RWPE2 (cell line): ENCODE measurements at regions not wholly inside any gene's neighbourhood (a gene's known extent, or its start where the extent isn't known, plus 50 kb on each side); places are given as distances from the start of the nearest gene placed in this dataset.

Experiments
- ATAC-seq: fragments of 200-7000 bp; cut with Tn5 transposase; 3 replicates; pipeline ENCODE4 v1.9.1; 2021; ENCODE audit warnings: low read depth
- DNase-seq: peaks from one replicate; pipeline ENCODE4 v3.0.0-alpha.2; 2020; ENCODE audit warnings: low spot score
- H3K27ac ChIP-seq: fragments of 450-650 bp; 2 replicates; pipeline ENCODE4 v1.5.1; 2017; ENCODE audit warnings: mild to moderate bottlenecking; ENCODE audit not compliant: poor library complexity, severe bottlenecking
- H3K27me3 ChIP-seq: fragments of 250-450 bp; sonication (Bioruptor Pico); 2 replicates; pipeline ENCODE4 v1.5.1; 2021; ENCODE audit warnings: mild to moderate bottlenecking, moderate library complexity; ENCODE audit not compliant: insufficient read depth, poor library complexity, severe bottlenecking
- H3K36me3 ChIP-seq: fragments of 250-450 bp; sonication (Bioruptor Pico); 2 replicates; pipeline ENCODE4 v1.5.1; 2020; ENCODE audit warnings: low read depth, mild to moderate bottlenecking, moderate library complexity
- H3K4me1 ChIP-seq: fragments of 250-450 bp; sonication (Bioruptor Pico); 2 replicates; pipeline ENCODE4 v1.5.1; 2021; ENCODE audit warnings: mild to moderate bottlenecking, moderate library complexity; ENCODE audit not compliant: insufficient read depth, poor library complexity, severe bottlenecking
- H3K4me3 ChIP-seq: fragments of 250-450 bp; sonication (Bioruptor Pico); 2 replicates; pipeline ENCODE4 v1.5.1; 2021; ENCODE audit warnings: mild to moderate bottlenecking, moderate library complexity; ENCODE audit not compliant: severe bottlenecking
- H3K9me3 ChIP-seq: fragments of 250-450 bp; sonication (Bioruptor Pico); 2 replicates; pipeline ENCODE4 v1.5.1; 2021; ENCODE audit warnings: mild to moderate bottlenecking, moderate library complexity; ENCODE audit not compliant: severe bottlenecking
- TF ChIP-seq, protein P1 (sequence below): fragments of 450-650 bp; IDR thresholded peaks from one replicate; pipeline ENCODE4 v1.5.1; 2017; ENCODE audit warnings: mild to moderate bottlenecking, moderate library complexity; ENCODE audit not compliant: poor library complexity, severe bottlenecking

DNA sequence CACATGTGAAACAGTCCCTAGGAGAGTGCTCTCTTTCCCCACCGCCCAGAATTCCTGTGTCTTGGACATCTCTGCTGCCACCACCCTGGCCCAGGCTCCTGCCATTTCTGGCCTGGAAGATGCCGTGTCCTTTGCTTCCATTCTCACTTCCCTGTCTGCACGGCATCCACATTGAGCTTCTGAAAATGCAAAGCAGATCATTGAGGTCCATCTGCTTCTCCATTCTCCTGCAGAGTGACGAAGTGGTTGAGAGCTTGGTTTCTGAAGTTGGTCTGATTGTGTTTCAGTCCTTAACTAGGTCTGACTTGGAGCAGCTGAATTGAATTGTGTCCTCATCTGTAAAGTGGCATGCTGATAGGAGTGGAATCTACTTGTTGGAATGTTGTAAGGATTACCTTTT is 98.7 kb upstream of the MGAT5 start:
- DNase-seq (no peak), ATAC-seq (no peak)
- Histone ChIP-seq H3K9me3 (no peaks in the 10 kb centered on the region), H3K4me1 (peaks cover 4% of the 10 kb centered on the region), H3K4me3 (no peak overlapping the region), H3K27me3 (no peaks in the 10 kb centered on the region), H3K36me3 (no peaks in the 10 kb centered on the region), H3K27ac (no peak overlapping the region)
- TF ChIP-seq, protein P1, sequence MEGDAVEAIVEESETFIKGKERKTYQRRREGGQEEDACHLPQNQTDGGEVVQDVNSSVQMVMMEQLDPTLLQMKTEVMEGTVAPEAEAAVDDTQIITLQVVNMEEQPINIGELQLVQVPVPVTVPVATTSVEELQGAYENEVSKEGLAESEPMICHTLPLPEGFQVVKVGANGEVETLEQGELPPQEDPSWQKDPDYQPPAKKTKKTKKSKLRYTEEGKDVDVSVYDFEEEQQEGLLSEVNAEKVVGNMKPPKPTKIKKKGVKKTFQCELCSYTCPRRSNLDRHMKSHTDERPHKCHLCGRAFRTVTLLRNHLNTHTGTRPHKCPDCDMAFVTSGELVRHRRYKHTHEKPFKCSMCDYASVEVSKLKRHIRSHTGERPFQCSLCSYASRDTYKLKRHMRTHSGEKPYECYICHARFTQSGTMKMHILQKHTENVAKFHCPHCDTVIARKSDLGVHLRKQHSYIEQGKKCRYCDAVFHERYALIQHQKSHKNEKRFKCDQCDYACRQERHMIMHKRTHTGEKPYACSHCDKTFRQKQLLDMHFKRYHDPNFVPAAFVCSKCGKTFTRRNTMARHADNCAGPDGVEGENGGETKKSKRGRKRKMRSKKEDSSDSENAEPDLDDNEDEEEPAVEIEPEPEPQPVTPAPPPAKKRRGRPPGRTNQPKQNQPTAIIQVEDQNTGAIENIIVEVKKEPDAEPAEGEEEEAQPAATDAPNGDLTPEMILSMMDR: no peak

DNA sequence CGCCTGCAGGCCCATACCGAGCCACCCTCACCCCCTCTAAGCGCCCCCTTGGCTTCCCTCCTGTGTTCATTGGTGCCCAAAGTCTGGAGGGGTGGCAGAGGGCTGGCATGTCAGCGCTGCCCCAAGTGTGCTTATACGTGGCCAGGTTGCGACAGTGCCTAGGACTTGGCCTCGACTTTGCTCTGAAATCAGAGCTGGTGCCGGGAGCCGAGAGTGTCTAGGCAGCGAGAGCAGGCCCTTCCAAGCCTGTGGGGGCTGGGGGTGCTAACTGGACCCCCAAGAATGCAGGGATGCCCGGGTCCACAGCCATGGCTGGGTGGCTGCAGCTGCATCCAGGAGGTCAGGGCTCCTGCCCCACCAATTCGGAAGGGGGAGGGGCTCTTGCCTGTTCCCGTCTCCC is 95.6 kb upstream of the MGAT5 start:
- H3K27me3 ChIP-seq: no peaks in the 10 kb centered on the region
- no peak overlapping the region for H3K27ac ChIP-seq
- H3K9me3 ChIP-seq: no peaks in the 10 kb centered on the region
- H3K4me3 ChIP-seq: no peak overlapping the region
- TF ChIP-seq, protein P1: no peak
- ATAC-seq (no peak), DNase-seq (no peak)
- H3K4me1 ChIP-seq: peaks cover 9% of the 10 kb centered on the region
- no peaks in the 10 kb centered on the region for H3K36me3 ChIP-seq

DNA sequence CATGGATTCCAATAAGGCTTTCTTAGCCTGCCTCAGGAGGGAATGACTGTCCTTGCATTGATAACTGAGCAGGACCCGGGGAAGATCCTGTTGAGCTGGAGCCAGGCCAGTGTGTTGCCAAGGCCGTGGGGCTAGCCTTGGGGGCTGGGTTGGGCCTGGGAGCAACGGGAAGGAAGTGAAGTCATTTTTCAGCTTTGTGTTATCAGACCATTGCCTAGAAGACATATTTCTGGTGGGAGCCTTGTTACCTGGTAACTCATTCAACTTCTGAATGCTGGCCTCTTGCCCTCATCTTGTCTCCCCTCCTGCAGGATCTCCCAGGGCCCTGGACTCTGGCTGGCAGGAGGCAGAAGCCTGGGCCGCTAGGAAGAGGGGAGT is 92.7 kb upstream of the MGAT5 start:
- TF ChIP-seq, protein P1: no peak
- H3K4me3 ChIP-seq: no peak overlapping the region
- H3K36me3 ChIP-seq: no peaks in the 10 kb centered on the region
- DNase-seq: no peak
- no peaks in the 10 kb centered on the region for H3K27me3 ChIP-seq
- H3K4me1 ChIP-seq: peaks cover 6% of the 10 kb centered on the region
- no peak for ATAC-seq
- no peaks in the 10 kb centered on the region for H3K9me3 ChIP-seq
- no peak overlapping the region for H3K27ac ChIP-seq

DNA sequence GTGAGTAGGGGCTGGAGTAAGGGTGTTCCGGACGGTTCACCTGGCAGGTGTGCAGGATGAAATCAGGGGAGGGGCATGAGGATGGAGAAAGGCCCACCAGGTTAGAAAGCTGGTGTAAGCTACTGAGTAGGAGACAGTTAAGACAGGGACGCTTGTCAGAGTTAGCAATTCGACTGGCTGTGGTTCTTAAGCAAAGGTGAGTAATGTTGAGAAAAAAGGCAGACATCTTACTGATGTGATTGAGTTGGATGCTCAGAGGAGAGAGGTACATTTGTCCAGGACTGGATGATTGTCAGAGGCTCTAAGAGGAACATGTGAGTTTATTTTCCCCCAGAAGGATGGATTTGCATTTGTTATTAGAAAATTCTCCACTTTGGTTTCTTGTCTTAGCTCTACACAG is 90.5 kb upstream of the MGAT5 start:
- ATAC-seq: no peak
- Histone ChIP-seq H3K4me1 (peaks cover 14% of the 10 kb centered on the region), H3K9me3 (no peaks in the 10 kb centered on the region), H3K27ac (no peak overlapping the region), H3K4me3 (no peak overlapping the region), H3K36me3 (no peaks in the 10 kb centered on the region), H3K27me3 (no peaks in the 10 kb centered on the region)
- no peak for DNase-seq
- TF ChIP-seq, protein P1: no peak

DNA sequence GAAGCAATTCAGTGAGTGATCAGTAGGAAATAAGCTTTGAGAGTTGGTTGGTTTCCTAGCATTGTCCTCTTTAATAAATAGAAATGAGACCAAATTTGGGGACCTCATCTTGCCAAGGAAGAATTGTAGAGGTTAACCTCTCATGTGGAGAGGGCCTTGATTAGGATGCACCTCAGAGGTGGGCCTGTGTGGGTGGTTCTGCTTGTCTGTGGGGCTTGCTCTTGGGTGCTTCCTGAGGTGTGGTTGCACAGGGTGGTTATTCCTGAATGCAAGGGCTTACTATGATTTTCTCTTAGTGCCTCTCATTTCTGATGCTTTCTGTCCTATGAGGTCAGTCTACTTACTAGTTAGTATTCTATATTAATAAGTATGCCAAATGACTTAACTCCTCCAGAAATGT is 89.6 kb upstream of the MGAT5 start:
- TF ChIP-seq, protein P1: no peak
- no peak for ATAC-seq
- no peaks in the 10 kb centered on the region for H3K36me3 ChIP-seq
- H3K9me3 ChIP-seq: no peaks in the 10 kb centered on the region
- H3K4me3 ChIP-seq: no peak overlapping the region
- H3K4me1 ChIP-seq: peaks cover 14% of the 10 kb centered on the region
- no peak overlapping the region for H3K27ac ChIP-seq
- no peaks in the 10 kb centered on the region for H3K27me3 ChIP-seq
- DNase-seq: no peak
